ENCODE measurements at regions not wholly inside any gene's neighbourhood (a gene's known extent, or its start where the extent isn't known, plus 50 kb on each side); places are given as distances from the start of the nearest gene placed in this dataset.

DNA sequence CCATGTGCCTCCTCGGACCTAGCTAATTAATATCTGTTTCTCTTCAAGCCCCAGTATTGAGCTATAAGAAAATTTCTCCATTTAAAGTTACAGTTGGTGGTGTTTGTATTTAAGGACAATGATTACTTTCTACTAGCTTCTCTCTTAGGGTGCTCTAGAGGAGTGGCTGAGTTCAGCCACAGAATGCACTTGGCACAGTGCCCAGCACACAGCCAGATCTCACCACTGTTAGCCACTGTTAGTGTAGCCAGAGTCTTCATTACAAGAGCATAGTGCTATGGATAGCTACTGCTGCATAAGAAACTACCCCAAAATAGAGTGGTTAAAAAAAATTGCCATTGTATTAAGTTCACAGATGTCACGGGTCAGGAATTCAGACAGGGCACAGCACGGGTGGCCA is 421.3 kb downstream of the BCOR start:
- no peak overlapping the region for H3K4me3 ChIP-seq (ENCODE audit: low read depth, low read length)
- DNase-seq (ENCODE audit: low read depth), result no peak
- TF ChIP-seq, protein P1, sequence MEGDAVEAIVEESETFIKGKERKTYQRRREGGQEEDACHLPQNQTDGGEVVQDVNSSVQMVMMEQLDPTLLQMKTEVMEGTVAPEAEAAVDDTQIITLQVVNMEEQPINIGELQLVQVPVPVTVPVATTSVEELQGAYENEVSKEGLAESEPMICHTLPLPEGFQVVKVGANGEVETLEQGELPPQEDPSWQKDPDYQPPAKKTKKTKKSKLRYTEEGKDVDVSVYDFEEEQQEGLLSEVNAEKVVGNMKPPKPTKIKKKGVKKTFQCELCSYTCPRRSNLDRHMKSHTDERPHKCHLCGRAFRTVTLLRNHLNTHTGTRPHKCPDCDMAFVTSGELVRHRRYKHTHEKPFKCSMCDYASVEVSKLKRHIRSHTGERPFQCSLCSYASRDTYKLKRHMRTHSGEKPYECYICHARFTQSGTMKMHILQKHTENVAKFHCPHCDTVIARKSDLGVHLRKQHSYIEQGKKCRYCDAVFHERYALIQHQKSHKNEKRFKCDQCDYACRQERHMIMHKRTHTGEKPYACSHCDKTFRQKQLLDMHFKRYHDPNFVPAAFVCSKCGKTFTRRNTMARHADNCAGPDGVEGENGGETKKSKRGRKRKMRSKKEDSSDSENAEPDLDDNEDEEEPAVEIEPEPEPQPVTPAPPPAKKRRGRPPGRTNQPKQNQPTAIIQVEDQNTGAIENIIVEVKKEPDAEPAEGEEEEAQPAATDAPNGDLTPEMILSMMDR (conservative IDR thresholded peaks at IDR 0.05; ENCODE audit: low read depth, low read length), result no peak

- no peak for DNase-seq (ENCODE audit: low read depth)
- TF ChIP-seq, protein P1 (conservative IDR thresholded peaks at IDR 0.05; ENCODE audit: low read depth, low read length), result no peak
- H3K4me3 ChIP-seq (ENCODE audit: low read depth, low read length), result no peak overlapping the region
Measured at GRCh38 chrX:39677585-39677977, 420.2 kb downstream of the BCOR start.

GRCh38 chrX:39677978-39678791 is 419.6 kb downstream of the BCOR start:
- no peak overlapping the region for H3K4me3 ChIP-seq (ENCODE audit: low read depth, low read length)
- TF ChIP-seq, protein P1 (conservative IDR thresholded peaks at IDR 0.05; ENCODE audit: low read depth, low read length), result no peak
- no peak for DNase-seq (ENCODE audit: low read depth)

GRCh38 chrX:39678914-39679313 is 418.8 kb downstream of the BCOR start:
- no peak for DNase-seq (ENCODE audit: low read depth)
- TF ChIP-seq, protein P1 (conservative IDR thresholded peaks at IDR 0.05; ENCODE audit: low read depth, low read length), result no peak
- H3K4me3 ChIP-seq (ENCODE audit: low read depth, low read length), result no peak overlapping the region

DNA sequence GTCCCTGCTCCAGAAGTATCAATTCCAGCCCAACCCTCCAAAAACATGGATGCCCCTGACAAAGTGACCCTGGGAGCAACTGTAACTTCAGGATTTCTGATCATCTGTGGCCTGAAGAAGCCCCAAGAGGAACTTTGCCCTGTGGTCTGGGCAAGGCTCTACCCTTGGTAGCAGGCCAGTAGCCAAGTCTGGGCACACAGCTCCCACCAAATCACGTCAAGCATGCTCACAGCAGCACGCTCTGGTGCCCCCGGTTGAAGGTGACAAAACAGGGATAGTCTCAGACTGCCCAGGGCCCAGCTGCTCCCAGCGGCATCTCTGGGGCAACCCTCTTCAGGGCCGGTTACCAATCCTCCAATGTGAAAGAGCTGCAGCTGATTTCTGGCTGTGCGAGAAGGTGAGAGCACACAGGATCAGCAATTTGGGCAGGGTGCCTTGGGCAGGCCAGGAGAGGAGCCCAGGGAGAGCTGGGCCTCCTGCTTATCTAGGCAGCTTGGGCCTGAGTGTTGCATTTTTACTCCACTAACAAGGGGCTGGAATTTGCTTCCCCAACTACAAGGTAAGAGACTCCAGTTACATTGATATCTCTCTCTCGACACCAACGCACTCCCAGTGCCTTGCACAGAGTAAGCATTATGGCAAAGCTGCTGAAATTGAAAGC is 418.1 kb downstream of the BCOR start:
- TF ChIP-seq, protein P1 (conservative IDR thresholded peaks at IDR 0.05; ENCODE audit: low read depth, low read length), result no peak
- no peak overlapping the region for H3K4me3 ChIP-seq (ENCODE audit: low read depth, low read length)
- no peak for DNase-seq (ENCODE audit: low read depth)

DNA sequence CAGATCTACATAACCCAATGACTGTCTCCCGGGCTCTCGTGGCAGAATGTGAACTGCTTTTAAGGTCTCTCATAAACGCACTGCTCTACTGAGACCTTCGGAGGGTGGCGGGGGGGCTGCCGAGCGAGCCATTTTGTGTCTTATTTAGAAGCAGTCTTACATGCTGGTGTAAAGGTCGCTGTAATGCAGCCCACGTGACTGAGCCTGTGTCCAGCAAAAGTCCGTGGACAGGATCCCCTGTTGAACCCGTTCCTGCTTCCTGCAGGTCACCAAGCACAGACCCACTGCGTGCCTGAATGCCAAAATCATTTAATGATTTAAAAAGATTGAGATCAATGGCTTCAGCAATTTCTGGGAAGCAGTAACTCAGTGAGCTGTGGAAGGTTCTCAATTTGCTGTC is 415.9 kb downstream of the BCOR start:
- DNase-seq (ENCODE audit: low read depth), result no peak
- no peak overlapping the region for H3K4me3 ChIP-seq (ENCODE audit: low read depth, low read length)
- TF ChIP-seq, protein P1 (conservative IDR thresholded peaks at IDR 0.05; ENCODE audit: low read depth, low read length), result no peak
